ENCODE measurements at regions not wholly inside any gene's neighbourhood (a gene's known extent, or its start where the extent isn't known, plus 50 kb on each side); places are given as distances from the start of the nearest gene placed in this dataset.

DNA sequence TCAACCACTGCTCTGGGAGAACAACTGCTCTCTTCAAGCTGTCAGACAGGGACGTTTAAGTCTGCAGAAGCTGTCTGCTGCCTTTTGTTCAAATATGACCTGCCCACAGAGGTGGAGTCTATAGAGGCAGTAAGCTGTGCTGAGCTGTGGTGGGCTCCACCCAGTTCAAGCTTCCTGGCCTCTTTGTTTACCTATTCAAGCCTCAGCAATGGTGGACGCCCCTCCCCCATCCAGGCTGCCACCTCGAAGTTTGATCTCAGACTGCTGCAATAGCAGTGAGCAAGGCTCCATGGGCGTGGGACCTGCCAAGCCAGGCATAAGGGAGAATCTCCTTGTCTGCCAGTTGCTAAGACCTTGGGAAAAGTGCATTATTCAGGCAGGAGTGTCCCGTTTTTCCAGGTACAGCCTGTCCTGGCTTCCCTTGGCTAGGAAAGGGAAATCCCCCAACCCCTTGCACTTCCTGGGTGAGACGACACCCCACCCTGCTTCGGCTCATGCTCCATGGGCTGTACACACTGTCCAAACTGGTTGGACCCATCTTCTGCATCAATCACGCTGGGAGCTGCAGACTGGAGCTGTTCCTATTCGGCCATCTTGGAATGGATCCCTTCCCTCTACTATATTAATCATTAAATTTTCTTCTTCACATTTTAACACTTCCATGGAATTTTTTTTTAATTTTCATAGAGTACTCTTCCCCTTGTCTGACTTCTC is 167.0 kb upstream of the UBE2E2 start:
- DNase-seq = no peak

DNA sequence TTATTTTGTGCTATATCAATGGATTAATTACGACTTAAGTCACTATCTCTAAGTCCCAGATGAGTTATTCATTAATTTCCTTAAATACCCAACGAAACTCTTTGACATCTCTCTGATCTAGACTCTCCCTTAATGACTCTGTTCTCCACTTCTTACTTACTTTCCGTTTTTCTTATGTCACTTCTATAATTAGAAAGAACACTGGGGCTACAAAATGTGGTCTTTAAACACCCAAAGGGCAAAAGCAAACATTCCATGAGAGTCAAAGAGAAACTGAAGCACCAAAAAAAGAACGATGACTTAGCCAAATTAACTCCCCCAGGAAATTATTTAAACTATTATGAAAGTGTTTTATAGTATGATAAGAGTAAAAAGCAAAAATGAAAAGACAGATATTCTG is 166.4 kb upstream of the UBE2E2 start:
- DNase-seq = no peak

DNA sequence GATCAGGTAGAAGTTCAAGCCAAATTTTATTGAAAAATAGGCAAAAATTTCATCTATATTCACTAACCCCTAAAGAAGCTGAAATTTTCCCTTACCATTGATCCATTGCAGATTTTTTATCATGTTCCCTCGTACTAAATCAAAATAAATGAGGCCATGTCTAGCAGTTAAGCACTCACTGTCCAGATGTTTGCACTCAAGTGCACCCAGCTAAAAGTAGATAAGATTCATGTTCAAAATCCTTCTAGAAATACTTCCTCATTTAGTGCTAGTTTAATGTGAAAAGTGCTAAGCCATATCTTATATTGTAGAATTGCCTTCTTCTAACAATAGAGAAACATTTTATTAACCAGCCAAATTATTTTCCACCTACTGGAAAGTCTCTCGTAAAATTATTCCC is 164.7 kb upstream of the UBE2E2 start:
- no peak for DNase-seq

DNA sequence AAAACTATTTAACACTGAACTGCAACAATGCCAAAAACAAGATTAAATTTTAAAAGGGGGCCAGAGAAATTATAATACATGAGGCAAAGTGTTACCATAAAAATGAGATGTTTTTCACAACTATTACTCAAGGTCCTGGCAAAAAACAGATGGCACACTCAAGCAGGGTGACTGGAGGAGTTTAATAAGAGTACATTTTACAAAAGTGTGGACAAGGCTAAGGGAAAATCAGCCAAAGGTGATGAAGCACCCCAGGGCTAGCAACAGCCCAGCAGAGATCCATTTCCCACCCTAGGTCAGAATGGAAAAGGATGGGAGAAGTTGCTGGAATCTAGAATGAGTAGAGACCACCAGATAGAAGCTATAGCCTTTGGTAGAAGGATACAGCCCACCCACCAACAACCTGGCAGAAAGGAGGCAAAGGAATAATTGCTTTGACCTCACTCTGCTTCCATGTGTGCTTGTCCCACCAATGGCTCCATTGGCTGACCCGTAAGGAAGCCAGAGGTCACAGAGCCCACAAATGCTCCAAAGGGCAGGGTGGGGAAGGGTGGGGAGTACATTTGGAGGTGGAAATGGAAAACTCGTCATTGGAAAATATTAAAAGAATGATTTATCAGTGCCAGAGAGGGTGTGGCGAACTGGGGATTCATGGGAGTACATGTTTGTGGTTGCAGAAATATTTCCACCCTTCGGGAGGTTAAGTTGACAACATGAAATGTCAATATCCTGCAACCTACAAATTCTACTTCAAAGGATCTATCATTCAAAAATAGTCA is 161.0 kb upstream of the UBE2E2 start:
- DNase-seq = no peak

DNA sequence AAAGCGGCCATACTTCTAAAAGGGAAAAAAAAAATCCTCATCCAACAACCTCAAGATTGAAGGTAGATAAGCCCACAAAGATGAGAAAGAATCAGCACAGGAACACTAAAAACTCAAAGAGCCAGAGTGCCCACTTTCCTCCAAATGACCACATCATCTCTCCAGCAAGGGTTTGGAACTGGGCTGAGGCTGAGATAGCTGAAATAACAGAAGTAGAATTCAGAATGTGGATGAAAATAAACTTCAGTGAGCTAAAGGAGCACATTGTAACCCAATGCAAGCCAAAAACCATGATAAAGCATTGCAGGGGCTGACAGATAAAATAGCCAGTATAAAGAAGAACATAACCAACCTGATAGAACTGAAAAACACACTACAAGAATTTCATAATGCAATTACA is 158.7 kb upstream of the UBE2E2 start:
- no peak for DNase-seq

DNA sequence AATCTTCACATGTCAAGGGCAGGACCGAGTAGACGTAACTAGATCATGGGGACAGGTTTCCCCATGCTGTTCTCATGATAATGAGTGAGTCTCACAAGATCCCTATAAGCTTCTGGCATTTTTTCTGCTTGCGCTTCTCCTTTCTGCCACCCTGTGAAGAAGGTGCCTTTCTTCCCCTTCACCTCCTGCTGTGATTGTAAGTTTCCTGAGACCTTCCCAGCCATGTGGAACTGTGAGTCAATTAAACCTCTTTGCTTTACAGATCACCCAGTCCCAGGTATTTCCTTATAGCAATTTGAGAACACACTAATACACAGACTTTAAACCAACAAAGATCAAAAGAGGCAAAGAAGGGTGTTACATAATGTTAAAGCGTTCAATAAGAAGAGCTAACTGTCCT is 156.6 kb upstream of the UBE2E2 start:
- no peak for DNase-seq

DNA sequence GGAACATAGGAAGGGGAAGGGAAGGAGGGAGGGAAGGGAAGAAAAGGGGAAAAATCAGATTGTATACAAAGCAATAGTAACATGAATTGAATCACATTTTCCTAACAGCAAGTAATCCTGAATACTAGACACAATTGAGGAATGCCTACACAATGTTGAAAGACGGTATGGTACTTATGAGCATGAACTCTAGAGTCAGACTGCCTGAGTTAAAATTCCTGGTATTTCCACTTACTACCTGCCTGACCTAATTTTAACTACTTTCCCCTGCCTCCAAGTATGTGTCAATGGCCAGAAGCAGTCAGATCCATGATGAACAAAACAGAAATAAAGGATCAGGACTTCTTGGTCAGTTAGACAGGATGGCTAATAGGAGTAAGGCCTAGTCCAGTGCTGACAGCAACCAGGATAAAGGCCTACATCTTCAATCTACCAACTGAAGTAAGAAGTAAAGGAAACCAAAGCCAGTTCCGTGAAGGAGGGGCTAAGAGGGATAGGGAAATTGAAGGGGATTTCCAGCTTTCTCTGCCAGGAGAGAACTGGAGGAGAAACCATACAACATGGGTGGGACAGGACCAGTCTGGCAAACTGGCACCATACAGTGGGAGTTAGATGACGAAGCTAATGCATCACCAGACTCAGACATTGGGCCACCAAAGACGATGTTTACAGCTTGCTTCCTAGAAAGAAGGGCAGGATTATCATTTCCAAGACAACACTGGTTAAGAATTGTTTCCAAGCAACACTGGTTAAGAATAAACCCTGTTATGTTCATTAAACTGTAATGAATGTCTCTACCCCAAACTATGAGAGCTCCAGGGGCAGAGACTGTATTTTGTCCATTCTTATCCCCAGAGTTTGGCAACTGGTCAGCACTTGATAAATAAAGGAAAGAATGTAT is 151.6 kb upstream of the UBE2E2 start:
- DNase-seq = no peak

DNA sequence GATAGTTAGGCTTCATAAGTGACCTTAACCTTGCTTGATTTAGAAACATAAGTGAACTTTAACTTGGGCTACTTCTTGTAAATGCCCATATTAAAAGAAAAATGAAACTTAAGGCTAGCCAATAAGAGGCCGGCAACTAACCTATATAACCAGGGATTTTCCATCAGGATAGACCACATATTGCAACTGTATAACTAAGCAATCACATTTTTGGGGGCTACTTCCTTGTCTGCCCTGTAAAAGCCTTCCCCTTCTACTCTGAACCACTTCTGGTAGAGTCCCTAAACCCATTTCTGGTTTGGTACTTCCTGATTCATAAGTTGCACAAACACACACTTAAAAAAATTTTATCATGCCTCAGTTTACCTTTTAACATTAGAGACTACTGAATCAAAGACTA is 150.9 kb upstream of the UBE2E2 start:
- DNase-seq = no peak

DNA sequence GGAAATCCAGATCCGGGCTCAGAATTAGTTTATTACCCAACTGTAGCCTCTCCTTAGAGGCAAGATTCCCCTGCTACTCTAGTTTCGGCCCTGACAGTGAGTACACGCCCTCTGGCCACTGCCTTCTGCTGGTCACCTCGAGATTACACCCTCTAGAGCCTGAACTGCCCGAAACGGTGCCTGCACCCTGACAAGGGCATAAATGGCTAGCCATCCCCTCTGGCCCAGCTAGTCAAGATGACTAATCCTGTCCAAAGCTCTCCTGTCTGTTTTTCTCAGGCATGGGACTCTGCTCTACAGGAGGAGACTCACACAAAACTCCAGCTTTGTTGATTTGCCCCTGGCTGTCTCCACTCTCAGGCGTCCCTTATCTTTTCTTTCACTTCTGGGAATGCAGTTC is 150.5 kb upstream of the UBE2E2 start:
- no peak for DNase-seq

DNA sequence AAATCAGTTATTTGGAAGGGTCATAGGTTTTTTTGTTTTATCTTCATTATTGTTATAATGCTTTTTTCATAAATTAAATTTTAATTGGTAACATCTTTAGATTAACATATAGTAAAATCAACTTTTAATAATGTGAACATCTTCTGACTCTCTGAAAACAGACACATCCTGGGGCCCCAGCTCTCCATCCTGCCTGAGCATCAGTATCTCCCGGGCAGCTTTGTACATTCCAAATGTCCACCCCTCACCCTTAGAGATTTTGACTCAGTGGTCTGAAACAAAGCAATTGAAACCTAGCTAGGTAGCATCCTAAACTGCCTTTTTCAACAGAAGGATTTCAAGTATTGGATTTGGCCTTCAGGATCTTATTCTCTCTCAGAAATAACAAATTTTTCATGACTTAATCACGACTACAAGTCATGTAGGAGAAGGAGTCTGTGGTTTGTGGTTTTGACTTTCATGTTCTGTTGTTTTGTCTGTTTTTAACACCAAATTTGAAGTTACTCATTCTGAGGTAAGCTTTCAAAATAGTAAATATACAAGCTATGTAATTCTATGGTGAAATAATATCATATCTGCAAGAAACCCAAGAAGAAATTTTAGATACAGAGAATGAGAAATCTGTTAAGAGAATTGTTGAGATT is 147.3 kb upstream of the UBE2E2 start:
- DNase-seq = no peak

DNA sequence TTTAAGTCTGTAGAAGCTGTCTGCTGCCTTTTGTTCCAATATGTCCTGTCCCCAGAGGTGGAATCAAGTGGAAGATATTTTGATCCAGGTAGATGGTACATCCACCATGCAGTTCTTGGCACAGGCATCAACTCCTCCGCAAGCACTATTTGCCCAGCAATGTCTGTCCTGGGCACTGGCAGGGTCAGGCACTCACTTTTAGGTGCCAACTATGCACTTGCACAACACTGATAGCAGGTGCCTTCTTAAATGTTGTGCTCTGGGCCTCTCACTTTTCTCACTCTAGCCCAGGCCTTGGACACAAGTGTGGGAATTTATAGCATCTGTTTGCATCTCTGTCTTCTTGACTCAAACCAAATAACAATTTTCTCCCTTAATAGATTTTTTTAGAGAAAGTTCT is 140.5 kb upstream of the UBE2E2 start:
- DNase-seq = no peak

DNA sequence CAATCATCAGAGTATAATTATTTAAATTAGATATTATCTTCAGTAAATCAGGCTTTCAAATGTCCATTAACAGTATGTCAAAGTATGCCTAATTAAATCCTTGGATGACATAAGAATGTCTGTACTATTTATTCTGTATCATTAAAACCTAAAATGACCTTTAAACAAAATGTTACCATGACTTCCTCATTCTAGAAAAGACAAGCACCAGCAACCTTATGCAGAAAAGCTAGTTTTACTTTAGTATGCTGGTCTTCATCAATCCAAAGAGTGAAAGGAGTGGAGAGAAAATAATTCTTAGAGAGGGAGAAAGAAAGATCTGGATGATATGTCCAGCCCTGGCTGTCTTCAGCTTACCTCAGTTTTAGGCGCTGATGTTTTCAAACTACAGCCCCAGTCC is 140.1 kb upstream of the UBE2E2 start:
- DNase-seq = no peak

DNA sequence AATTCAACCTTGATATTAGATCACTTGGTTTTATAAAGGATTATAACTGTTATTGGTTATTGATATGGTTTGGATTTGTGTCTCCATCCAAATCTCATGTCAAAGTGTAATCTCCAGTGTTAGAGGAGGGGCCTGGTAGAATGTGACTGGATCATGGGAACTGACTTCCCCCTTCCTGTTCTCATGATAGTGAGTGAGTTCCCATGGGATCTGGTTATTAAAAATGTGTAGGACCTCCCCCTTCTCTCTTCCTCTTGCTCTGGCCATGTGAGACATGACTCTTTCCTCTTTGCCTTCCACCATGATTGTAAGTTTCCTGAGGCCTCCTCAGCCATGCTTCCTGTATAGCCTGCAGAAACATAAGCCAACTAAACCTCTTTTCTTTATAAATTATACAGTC is 136.0 kb upstream of the UBE2E2 start:
- DNase-seq = no peak

DNA sequence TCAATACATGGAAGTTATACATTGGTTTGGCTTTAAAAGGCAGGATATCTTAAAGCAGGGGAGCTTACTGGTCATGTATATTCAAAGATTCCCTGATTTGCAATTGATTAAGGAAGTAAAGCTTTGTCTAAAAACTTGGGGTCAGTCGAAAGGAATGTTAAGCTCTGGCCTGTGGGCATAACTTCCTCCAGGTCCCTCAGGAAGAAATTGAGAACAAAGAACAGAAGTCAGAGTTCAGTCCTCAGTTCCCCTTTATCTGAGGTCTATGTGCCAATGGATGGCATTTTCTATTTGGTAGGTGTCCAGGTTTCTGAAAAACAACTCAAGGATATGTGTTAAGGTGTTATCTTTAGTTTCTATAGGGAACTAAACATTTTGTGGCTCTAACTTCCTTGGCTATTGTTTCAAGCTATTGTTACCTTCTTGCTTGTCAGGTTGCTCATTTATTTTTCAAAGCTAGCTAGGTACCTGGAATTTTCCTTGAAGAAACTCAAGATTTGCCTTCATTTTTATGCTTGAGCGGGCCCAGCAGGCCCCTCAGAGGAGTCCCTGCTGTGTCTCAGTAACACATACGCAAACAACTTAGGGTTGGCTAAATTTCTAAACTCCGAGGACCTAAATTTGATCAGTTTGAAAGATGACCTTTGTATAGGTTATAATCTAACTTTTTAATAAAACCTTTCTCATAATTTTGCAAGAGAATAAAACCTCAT is 135.0 kb upstream of the UBE2E2 start:
- no peak for DNase-seq

DNA sequence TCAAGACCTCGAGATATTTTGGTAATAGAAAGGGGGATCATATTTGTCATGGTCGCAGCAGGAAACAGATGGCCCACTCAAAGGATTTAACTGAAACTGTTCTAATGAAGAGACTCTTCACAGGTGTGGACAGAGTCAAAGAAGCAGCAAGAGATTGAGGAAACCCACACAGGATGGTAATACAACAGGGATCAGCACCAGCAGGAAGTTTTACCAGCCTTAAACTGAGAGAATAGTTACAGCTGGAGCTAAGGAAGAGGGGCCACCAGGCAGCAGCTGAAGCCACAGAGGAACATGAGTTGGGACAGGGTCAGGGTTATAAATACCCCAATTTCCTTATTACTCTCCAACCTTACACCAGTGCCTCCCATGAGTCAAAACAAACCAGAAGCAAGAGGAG is 131.8 kb upstream of the UBE2E2 start:
- no peak for DNase-seq

DNA sequence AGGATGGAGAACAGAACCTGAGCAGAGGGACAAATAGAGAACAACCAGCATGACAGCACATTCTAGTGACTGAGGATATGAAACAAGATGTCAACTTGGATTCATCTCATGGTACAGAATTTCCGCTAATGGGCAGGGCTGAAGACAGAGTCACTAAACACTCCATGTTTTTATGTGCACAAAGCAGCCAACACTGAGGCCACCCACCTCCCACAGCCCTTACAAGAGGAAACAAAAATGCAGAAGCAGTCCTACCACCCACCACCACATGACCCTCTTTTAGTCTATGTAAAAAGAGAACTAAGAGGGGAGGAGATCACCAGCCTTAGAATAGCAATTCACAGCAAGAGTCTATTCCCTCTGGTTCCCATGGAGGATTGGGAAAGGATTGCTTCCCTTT is 131.4 kb upstream of the UBE2E2 start:
- DNase-seq = no peak

DNA sequence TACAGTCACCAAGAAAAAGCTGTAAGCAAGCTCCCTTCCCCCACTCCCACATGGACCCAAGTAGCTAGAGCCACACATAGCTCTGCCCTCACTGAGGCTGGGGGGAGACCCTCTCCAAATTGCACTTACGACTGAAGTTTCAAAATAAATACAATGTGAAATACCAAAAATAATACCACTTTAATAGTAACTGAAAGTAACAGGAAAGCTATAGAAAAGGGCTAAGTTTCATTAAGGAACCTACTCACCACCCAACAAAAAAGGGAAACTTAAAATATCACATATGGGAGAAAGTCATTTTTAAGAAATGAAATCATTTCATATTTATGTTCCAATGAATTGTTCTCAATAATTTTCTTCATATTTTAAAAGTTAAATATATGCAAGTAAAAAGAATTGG is 130.4 kb upstream of the UBE2E2 start:
- no peak for DNase-seq

DNA sequence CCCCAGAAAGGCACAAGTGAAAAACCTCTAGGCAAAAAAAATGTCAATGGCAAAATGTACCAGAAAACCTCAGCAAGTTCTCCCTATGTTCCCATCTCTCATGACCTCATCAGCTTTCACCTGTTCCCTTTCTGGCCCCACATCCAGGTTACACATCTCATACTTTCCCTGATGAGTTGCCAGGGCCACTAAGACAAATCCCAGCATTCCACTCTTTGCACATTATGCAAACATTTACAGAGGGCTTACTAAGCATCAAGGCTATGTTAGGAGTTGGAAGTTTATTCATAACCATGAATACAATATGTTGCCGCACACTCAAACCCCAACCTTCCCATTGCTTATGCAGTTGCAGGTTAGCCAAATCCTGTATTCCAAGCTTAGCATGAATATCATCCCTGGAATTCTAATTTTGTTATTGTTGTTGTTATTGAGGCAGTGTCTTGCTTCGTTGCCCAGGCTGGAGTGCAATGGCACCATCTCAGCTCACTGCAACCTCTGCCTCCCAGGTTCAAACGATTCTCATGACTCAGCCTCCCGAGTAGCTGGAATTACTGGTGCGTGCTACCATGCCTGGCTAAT is 129.3 kb upstream of the UBE2E2 start:
- no peak for DNase-seq

DNA sequence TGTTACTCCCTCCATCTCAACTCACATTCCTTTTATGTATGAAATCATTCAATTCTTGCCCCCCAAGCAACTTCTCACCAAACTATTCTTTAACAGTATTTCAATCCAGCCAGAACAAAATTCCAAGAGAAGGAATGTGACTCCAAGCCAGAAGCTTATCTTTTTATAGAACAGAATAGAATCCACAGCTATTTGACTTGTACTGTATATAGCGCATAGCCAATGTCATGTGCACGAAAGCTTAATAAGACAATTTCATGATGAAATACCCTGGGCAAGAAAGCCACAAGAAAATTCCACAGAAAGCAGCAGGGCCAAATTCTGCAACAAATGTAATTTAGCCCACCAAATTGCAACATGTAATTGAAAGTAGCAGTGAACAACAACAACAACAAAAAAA is 127.6 kb upstream of the UBE2E2 start:
- no peak for DNase-seq

DNA sequence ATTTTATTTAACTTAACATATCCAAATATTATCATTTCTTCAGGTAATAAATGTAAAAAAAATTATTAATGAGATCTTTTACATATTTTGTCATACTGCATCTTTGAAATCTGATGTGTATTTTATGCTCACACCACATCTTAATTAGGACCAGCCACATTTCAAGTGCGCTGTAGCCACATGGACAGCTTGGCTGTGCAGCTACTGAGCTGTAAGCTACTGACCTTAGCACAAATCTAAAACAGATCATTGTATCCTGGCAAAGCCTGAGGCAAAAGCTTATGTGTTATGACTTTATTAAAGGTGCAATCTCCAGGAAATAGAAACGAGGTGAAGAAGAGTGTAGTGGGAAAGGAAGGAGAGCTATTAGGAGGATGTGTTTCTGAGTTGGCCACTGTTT is 126.7 kb upstream of the UBE2E2 start:
- DNase-seq = no peak

DNA sequence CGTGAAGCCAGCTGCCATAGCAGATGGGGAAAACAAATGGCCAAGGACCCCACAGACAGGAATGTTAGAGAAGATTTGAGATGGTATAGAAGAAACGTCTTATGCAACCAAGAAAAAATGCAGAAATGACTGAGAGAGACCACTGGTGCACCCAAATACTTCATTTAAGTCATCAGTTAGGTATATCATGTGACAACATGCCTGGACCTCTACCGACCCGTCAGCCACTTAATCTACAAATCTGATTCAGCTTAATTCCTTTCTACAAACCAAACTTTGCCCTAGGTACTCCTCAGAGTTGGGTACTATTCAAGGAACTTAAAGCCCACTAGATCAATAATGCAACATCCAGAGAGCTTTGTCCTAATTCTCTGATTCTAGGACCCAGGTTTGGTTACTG is 126.0 kb upstream of the UBE2E2 start:
- no peak for DNase-seq

DNA sequence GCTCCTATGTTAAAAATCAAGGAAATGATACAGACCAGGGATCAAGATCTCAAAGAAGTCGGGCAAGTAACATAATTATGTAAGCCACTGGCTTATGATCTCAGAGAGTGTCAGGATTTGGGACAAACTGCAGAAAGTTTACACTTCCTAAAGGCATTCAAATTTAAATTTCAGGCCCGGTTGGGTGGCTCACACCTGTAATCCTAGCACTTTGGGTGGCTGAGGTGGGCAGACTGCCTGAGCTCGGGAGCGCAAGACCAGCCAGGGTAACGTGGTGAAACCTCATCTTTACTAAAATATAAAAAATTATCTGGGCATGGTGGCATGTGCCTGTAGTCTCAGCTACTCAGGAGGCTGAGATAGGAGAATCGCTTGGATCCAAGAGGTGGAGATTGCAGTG is 124.4 kb upstream of the UBE2E2 start:
- DNase-seq = no peak

Data from COR-L47 (cell line).